PC-3 (cell line): ENCODE measurements at regions not wholly inside any gene's neighbourhood (a gene's known extent, or its start where the extent isn't known, plus 50 kb on each side); places are given as distances from the start of the nearest gene placed in this dataset.
"Not testable (repeated sequence)": the region's sequence is repeated elsewhere in the genome, so short reads cannot be mapped to it uniquely, and the experiment has no call there.

Source experiments
- ATAC-seq: fragments of 200-7000 bp; cut with Tn5 transposase; 2 replicates; pipeline ENCODE4 v1.9.1; 2020; ENCODE audit warnings: mild to moderate bottlenecking, moderate library complexity
- BruUV-seq: library from RNA; stranded (reverse); fragments of 400-500 nt; replicated peaks from 2 replicates; lab custom pipeline; 2021; lab: Mats Ljungman, UMichigan
- CTCF ChIA-PET: fragments of 300-600 bp; sonication (Branson Sonifier 250); formaldehyde crosslinking; loops from one replicate; lab custom pipeline; 2022; ENCODE audit warnings: antibody characterized with exemption; lab: Charles Lee
- POLR2A ChIA-PET: fragments of 300-600 bp; sonication (Branson Sonifier 250); formaldehyde crosslinking; loops from one replicate; lab custom pipeline; 2022; ENCODE audit warnings: antibody characterized with exemption; ENCODE audit not compliant: unreplicated experiment; lab: Charles Lee
- DNase-seq: peaks from one replicate; pipeline ENCODE4 v3.0.0-alpha.2; 2015
- H2AFZ ChIP-seq: fragments of 300-600 bp; sonication (generic); 2 replicates; pipeline ENCODE4 v1.6.0; 2016; ENCODE audit warnings: antibody characterized with exemption, low read length
- H3F3A ChIP-seq: fragments of 300-600 bp; sonication (generic); one replicate; pipeline ENCODE4 v1.6.0; 2017; ENCODE audit warnings: antibody characterized with exemption, low read length, control low read depth, mild to moderate bottlenecking; ENCODE audit not compliant: unreplicated experiment
- H3K27ac ChIP-seq: fragments of 300-600 bp; sonication (generic); 2 replicates; pipeline ENCODE4 v1.5.1; 2016; ENCODE audit warnings: mild to moderate bottlenecking, low read length
- H3K27me3 ChIP-seq: fragments of 300-600 bp; sonication (generic); 2 replicates; pipeline ENCODE4 v1.6.1; 2016; ENCODE audit warnings: low read length, mixed read lengths
- H3K36me3 ChIP-seq: fragments of 300-600 bp; sonication (generic); 2 replicates; pipeline ENCODE4 v1.6.1; 2016; ENCODE audit warnings: low read depth, mixed run types, low read length, mixed read lengths
- H3K4me1 ChIP-seq: fragments of 300-600 bp; sonication (generic); 2 replicates; pipeline ENCODE4 v1.5.1; 2016; ENCODE audit warnings: low read length; ENCODE audit not compliant: insufficient read depth
- H3K4me2 ChIP-seq: fragments of 300-600 bp; sonication (generic); 2 replicates; pipeline ENCODE4 v1.6.0; 2016; ENCODE audit warnings: low read length
- H3K4me3 ChIP-seq: fragments of 300-600 bp; sonication (generic); 2 replicates; pipeline ENCODE4 v1.5.1; 2016; ENCODE audit warnings: mild to moderate bottlenecking, low read length, mixed read lengths
- H3K79me2 ChIP-seq: fragments of 300-600 bp; sonication (generic); 2 replicates; pipeline ENCODE4 v1.6.1; 2017; ENCODE audit warnings: low read length, mixed read lengths
- H3K9ac ChIP-seq: fragments of 300-600 bp; sonication (generic); 2 replicates; pipeline ENCODE4 v1.6.0; 2016; ENCODE audit warnings: mild to moderate bottlenecking, low read length
- H3K9me2 ChIP-seq: fragments of 300-600 bp; sonication (generic); replicated peaks from 2 replicates; pipeline ENCODE4 v1.6.1; 2016; ENCODE audit warnings: mixed run types, low read length, mixed read lengths
- H3K9me3 ChIP-seq: fragments of 300-600 bp; sonication (generic); 2 replicates; pipeline ENCODE4 v1.6.1; 2016; ENCODE audit warnings: low read length, mixed read lengths
- H4K20me1 ChIP-seq: fragments of 300-600 bp; sonication (generic); 2 replicates; pipeline ENCODE4 v1.6.1; 2016; ENCODE audit warnings: low read length, mixed read lengths
- CTCF ChIP-seq: fragments of 300-600 bp; sonication (generic); conservative IDR thresholded peaks from 2 replicates; pipeline ENCODE4 v1.5.1; 2017; ENCODE audit warnings: antibody characterized with exemption, low read depth, mild to moderate bottlenecking, low read length
- EZH2 ChIP-seq: fragments of 300-600 bp; sonication (generic); IDR thresholded peaks from one replicate; pipeline ENCODE4 v1.6.1; 2017; ENCODE audit warnings: antibody characterized with exemption, mild to moderate bottlenecking, low read length; ENCODE audit not compliant: unreplicated experiment
- EZH2phosphoT487 ChIP-seq: fragments of 300-600 bp; sonication (generic); IDR thresholded peaks from 2 replicates; pipeline ENCODE4 v1.6.1; 2018; ENCODE audit warnings: mild to moderate bottlenecking, antibody characterized with exemption, low read length, borderline replicate concordance
- intact Hi-C: fragments of 100-400 bp; cut with micrococcal nuclease; formaldehyde crosslinking; loops from 2 replicates; pipeline ENCODE4 v1.9.0; 2023

GRCh38 chr6:141388666-141389065 lies 744.1 kb upstream of the GJE1 start:
- Histone ChIP-seq H3K4me3 (no peak overlapping the region), H3K9ac (no peak overlapping the region), H3F3A (no peaks in the 10 kb centered on the region), H3K9me2 (no peaks in the 10 kb centered on the region), H3K4me1 (no peaks in the 10 kb centered on the region), H3K4me2 (no peak overlapping the region), H3K9me3 (no peaks in the 10 kb centered on the region), H3K27ac (no peak overlapping the region), H3K79me2 (no peaks in the 10 kb centered on the region), H3K27me3 (no peaks in the 10 kb centered on the region), H4K20me1 (no peaks in the 10 kb centered on the region), H3K36me3 (no peaks in the 10 kb centered on the region), H2AFZ (no peak overlapping the region)
- DNase-seq (no peak), ATAC-seq (no peak)
- POLR2A ChIA-PET, result no interaction called here
- BruUV-seq, result no TSS peak
- CTCF ChIA-PET, result no interaction called here
- no peak for TF ChIP-seq CTCF
- TF ChIP-seq EZH2, result no peak
- TF ChIP-seq EZH2phosphoT487, result no peak
- intact Hi-C loops, result no loop called here

DNA sequence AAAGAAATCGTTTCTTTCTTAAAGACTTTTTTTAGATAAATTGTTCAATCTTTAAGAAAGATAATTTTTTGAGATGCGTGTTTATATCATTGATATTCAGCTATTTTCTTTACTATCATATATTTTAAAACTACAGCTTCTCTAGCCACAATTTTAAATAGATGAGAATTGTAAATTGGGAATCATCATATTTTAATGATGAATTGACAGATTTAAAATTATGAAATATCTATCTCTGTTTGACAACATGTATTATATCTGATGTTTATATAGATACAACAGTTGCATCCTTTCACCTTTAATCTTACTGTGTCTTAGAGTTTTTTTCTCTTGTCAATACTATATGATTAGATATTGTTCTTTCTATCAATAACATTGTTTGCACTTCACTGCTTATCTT lies 762.3 kb upstream of the GJE1 start:
- ChIA-PET CTCF (no interaction called here), POLR2A (no interaction called here)
- BruUV-seq, result no TSS peak
- Histone ChIP-seq H3F3A (no peaks in the 10 kb centered on the region), H3K9me3 (0 out of 2 replicates have a peak, but pooled peaks cover 6% of the 10 kb centered on the region), H3K4me1 (no peaks in the 10 kb centered on the region), H3K4me2 (no peak overlapping the region), H3K79me2 (no peaks in the 10 kb centered on the region), H3K9me2 (no peaks in the 10 kb centered on the region), H3K4me3 (no peak overlapping the region), H2AFZ (no peak overlapping the region), H4K20me1 (no peaks in the 10 kb centered on the region), H3K27ac (no peak overlapping the region), H3K9ac (no peak overlapping the region), H3K27me3 (no peaks in the 10 kb centered on the region), H3K36me3 (no peaks in the 10 kb centered on the region)
- no peak for DNase-seq
- TF ChIP-seq EZH2, result no peak
- no peak for TF ChIP-seq EZH2phosphoT487
- no peak for TF ChIP-seq CTCF
- intact Hi-C loops, result no loop called here
- no peak for ATAC-seq

- CTCF ChIA-PET, BruUV-seq, POLR2A ChIA-PET: not testable (repeated sequence)
Measured at GRCh38 chr6:141366796-141367195, 765.9 kb upstream of the GJE1 start.

More at GRCh38 chr6:141366796-141367195, 765.9 kb upstream of the GJE1 start:
- H3K4me2 ChIP-seq, H2AFZ ChIP-seq, H3K4me3 ChIP-seq, H3K36me3 ChIP-seq, H3F3A ChIP-seq, H3K4me1 ChIP-seq, H3K79me2 ChIP-seq, H3K9me3 ChIP-seq, DNase-seq, H3K27me3 ChIP-seq, H3K9ac ChIP-seq, H3K9me2 ChIP-seq, H4K20me1 ChIP-seq, intact Hi-C loops, ATAC-seq, H3K27ac ChIP-seq: not testable (repeated sequence)
